ENCODE measurements at regions not wholly inside any gene's neighbourhood (a gene's known extent, or its start where the extent isn't known, plus 50 kb on each side); places are given as distances from the start of the nearest gene placed in this dataset.
"Not testable (repeated sequence)": the region's sequence is repeated elsewhere in the genome, so short reads cannot be mapped to it uniquely, and the experiment has no call there.

- Histone ChIP-seq H3K4me3 (ENCODE audit: low read depth in 1 of 2, low read length in 2 of 2) (no peak overlapping the region), H3K27ac (ENCODE audit: low read length) (no peak overlapping the region)
These were observed 366.4 kb downstream of the PAX1 start for GRCh38 chr20:22071841-22072240.

GRCh38 chr20:22070610-22071058 lies 365.2 kb downstream of the PAX1 start:
- Histone ChIP-seq H3K27me3 (ENCODE audit: low read depth, low read length) (no peaks in the 10 kb centered on the region), H3K4me3 (ENCODE audit: low read depth in 1 of 2, low read length in 2 of 2) (no peak overlapping the region), H3K36me3 (ENCODE audit: control insufficient read depth in 1 of 2, insufficient read depth in 2 of 2, low read length in 2 of 2) (no peaks in the 10 kb centered on the region), H3K27ac (ENCODE audit: low read length) (no peak overlapping the region), H3K4me1 (ENCODE audit: control insufficient read depth in 1 of 2, insufficient read depth in 2 of 2, low read length in 2 of 2) (no peaks in the 10 kb centered on the region), H3K9me3 (ENCODE audit: control insufficient read depth in 1 of 2, low read length in 2 of 2) (no peaks in the 10 kb centered on the region)

More at GRCh38 chr20:22071841-22072240, 366.4 kb downstream of the PAX1 start:
- no peaks in the 10 kb centered on the region for H3K4me1 ChIP-seq (ENCODE audit: control insufficient read depth in 1 of 2, insufficient read depth in 2 of 2, low read length in 2 of 2)
- no peaks in the 10 kb centered on the region for H3K36me3 ChIP-seq (ENCODE audit: control insufficient read depth in 1 of 2, insufficient read depth in 2 of 2, low read length in 2 of 2)
- no peaks in the 10 kb centered on the region for H3K9me3 ChIP-seq (ENCODE audit: control insufficient read depth in 1 of 2, low read length in 2 of 2)
- no peaks in the 10 kb centered on the region for H3K27me3 ChIP-seq (ENCODE audit: low read depth, low read length)

- no peaks in the 10 kb centered on the region for H3K4me1 ChIP-seq (ENCODE audit: control insufficient read depth in 1 of 2, insufficient read depth in 2 of 2, low read length in 2 of 2)
- H3K27ac ChIP-seq (ENCODE audit: low read length), result no peak overlapping the region
- H3K36me3 ChIP-seq (ENCODE audit: control insufficient read depth in 1 of 2, insufficient read depth in 2 of 2, low read length in 2 of 2), result no peaks in the 10 kb centered on the region
- H3K9me3 ChIP-seq (ENCODE audit: control insufficient read depth in 1 of 2, low read length in 2 of 2), result no peaks in the 10 kb centered on the region
- no peaks in the 10 kb centered on the region for H3K27me3 ChIP-seq (ENCODE audit: low read depth, low read length)
- no peak overlapping the region for H3K4me3 ChIP-seq (ENCODE audit: low read depth in 1 of 2, low read length in 2 of 2)
These were observed 358.3 kb downstream of the PAX1 start for GRCh38 chr20:22063753-22064152.

- H3K36me3 ChIP-seq (ENCODE audit: control insufficient read depth in 1 of 2, insufficient read depth in 2 of 2, low read length in 2 of 2), result no peaks in the 10 kb centered on the region
- no peaks in the 10 kb centered on the region for H3K4me1 ChIP-seq (ENCODE audit: control insufficient read depth in 1 of 2, insufficient read depth in 2 of 2, low read length in 2 of 2)
- H3K27ac ChIP-seq (ENCODE audit: low read length), result no peak overlapping the region
- H3K27me3 ChIP-seq (ENCODE audit: low read depth, low read length), result no peaks in the 10 kb centered on the region
- no peaks in the 10 kb centered on the region for H3K9me3 ChIP-seq (ENCODE audit: control insufficient read depth in 1 of 2, low read length in 2 of 2)
- no peak overlapping the region for H3K4me3 ChIP-seq (ENCODE audit: low read depth in 1 of 2, low read length in 2 of 2)
These were observed 357.4 kb downstream of the PAX1 start for GRCh38 chr20:22062874-22063273.

- H3K27ac ChIP-seq (ENCODE audit: low read length), result no peak overlapping the region
- no peaks in the 10 kb centered on the region for H3K9me3 ChIP-seq (ENCODE audit: control insufficient read depth in 1 of 2, low read length in 2 of 2)
- no peak overlapping the region for H3K4me3 ChIP-seq (ENCODE audit: low read depth in 1 of 2, low read length in 2 of 2)
- no peaks in the 10 kb centered on the region for H3K4me1 ChIP-seq (ENCODE audit: control insufficient read depth in 1 of 2, insufficient read depth in 2 of 2, low read length in 2 of 2)
- H3K36me3 ChIP-seq (ENCODE audit: control insufficient read depth in 1 of 2, insufficient read depth in 2 of 2, low read length in 2 of 2), result no peaks in the 10 kb centered on the region
- no peaks in the 10 kb centered on the region for H3K27me3 ChIP-seq (ENCODE audit: low read depth, low read length)
These were observed 355.1 kb downstream of the PAX1 start for GRCh38 chr20:22060610-22061009.

- Histone ChIP-seq H3K4me1 (ENCODE audit: control insufficient read depth in 1 of 2, insufficient read depth in 2 of 2, low read length in 2 of 2) (no peaks in the 10 kb centered on the region), H3K4me3 (ENCODE audit: low read depth in 1 of 2, low read length in 2 of 2) (no peak overlapping the region), H3K36me3 (ENCODE audit: control insufficient read depth in 1 of 2, insufficient read depth in 2 of 2, low read length in 2 of 2) (no peaks in the 10 kb centered on the region), H3K27ac (ENCODE audit: low read length) (no peak overlapping the region), H3K27me3 (ENCODE audit: low read depth, low read length) (no peaks in the 10 kb centered on the region), H3K9me3 (ENCODE audit: control insufficient read depth in 1 of 2, low read length in 2 of 2) (no peaks in the 10 kb centered on the region)
These were observed 353.3 kb downstream of the PAX1 start for GRCh38 chr20:22058746-22059145.

- H3K27ac ChIP-seq (ENCODE audit: low read length), result no peak overlapping the region
- H3K4me1 ChIP-seq (ENCODE audit: control insufficient read depth in 1 of 2, insufficient read depth in 2 of 2, low read length in 2 of 2), result no peaks in the 10 kb centered on the region
- no peaks in the 10 kb centered on the region for H3K27me3 ChIP-seq (ENCODE audit: low read depth, low read length)
- H3K4me3 ChIP-seq (ENCODE audit: low read depth in 1 of 2, low read length in 2 of 2), result no peak overlapping the region
- no peaks in the 10 kb centered on the region for H3K9me3 ChIP-seq (ENCODE audit: control insufficient read depth in 1 of 2, low read length in 2 of 2)
- H3K36me3 ChIP-seq (ENCODE audit: control insufficient read depth in 1 of 2, insufficient read depth in 2 of 2, low read length in 2 of 2), result no peaks in the 10 kb centered on the region
These were observed 350.5 kb downstream of the PAX1 start for GRCh38 chr20:22055981-22056380.

GRCh38 chr20:22052025-22052650 lies 346.7 kb downstream of the PAX1 start:
- Histone ChIP-seq H3K4me1 (ENCODE audit: control insufficient read depth in 1 of 2, insufficient read depth in 2 of 2, low read length in 2 of 2) (no peaks in the 10 kb centered on the region), H3K4me3 (ENCODE audit: low read depth in 1 of 2, low read length in 2 of 2) (no peak overlapping the region), H3K27ac (ENCODE audit: low read length) (no peak overlapping the region), H3K36me3 (ENCODE audit: control insufficient read depth in 1 of 2, insufficient read depth in 2 of 2, low read length in 2 of 2) (no peaks in the 10 kb centered on the region), H3K27me3 (ENCODE audit: low read depth, low read length) (no peaks in the 10 kb centered on the region), H3K9me3 (ENCODE audit: control insufficient read depth in 1 of 2, low read length in 2 of 2) (peaks cover 0 to 2% of the 10 kb centered on the region in 2 donors)

GRCh38 chr20:22045956-22046507 lies 340.6 kb downstream of the PAX1 start:
- not testable (repeated sequence) for H3K36me3 ChIP-seq (ENCODE audit: control insufficient read depth in 1 of 2, insufficient read depth in 2 of 2, low read length in 2 of 2); H3K4me1 ChIP-seq (ENCODE audit: control insufficient read depth in 1 of 2, insufficient read depth in 2 of 2, low read length in 2 of 2); H3K4me3 ChIP-seq (ENCODE audit: low read depth in 1 of 2, low read length in 2 of 2); H3K9me3 ChIP-seq (ENCODE audit: control insufficient read depth in 1 of 2, low read length in 2 of 2); H3K27me3 ChIP-seq (ENCODE audit: low read depth, low read length); H3K27ac ChIP-seq (ENCODE audit: low read length)

GRCh38 chr20:22027423-22027822 lies 322.0 kb downstream of the PAX1 start:
- H3K4me3 ChIP-seq (ENCODE audit: low read depth in 1 of 2, low read length in 2 of 2), result no peak overlapping the region
- H3K27ac ChIP-seq (ENCODE audit: low read length), result no peak overlapping the region
- peaks cover 0 to 5% of the 10 kb centered on the region in 2 donors for H3K9me3 ChIP-seq (ENCODE audit: control insufficient read depth in 1 of 2, low read length in 2 of 2)
- H3K27me3 ChIP-seq (ENCODE audit: low read depth, low read length), result no peaks in the 10 kb centered on the region
- no peaks in the 10 kb centered on the region for H3K4me1 ChIP-seq (ENCODE audit: control insufficient read depth in 1 of 2, insufficient read depth in 2 of 2, low read length in 2 of 2)
- H3K36me3 ChIP-seq (ENCODE audit: control insufficient read depth in 1 of 2, insufficient read depth in 2 of 2, low read length in 2 of 2), result no peaks in the 10 kb centered on the region

GRCh38 chr20:22020201-22020600 lies 314.7 kb downstream of the PAX1 start:
- Histone ChIP-seq H3K36me3 (ENCODE audit: control insufficient read depth in 1 of 2, insufficient read depth in 2 of 2, low read length in 2 of 2) (no peaks in the 10 kb centered on the region), H3K27me3 (ENCODE audit: low read depth, low read length) (no peaks in the 10 kb centered on the region), H3K9me3 (ENCODE audit: control insufficient read depth in 1 of 2, low read length in 2 of 2) (no peaks in the 10 kb centered on the region), H3K4me1 (ENCODE audit: control insufficient read depth in 1 of 2, insufficient read depth in 2 of 2, low read length in 2 of 2) (no peaks in the 10 kb centered on the region), H3K4me3 (ENCODE audit: low read depth in 1 of 2, low read length in 2 of 2) (no peak overlapping the region), H3K27ac (ENCODE audit: low read length) (no peak overlapping the region)

GRCh38 chr20:22008456-22008855 lies 303.0 kb downstream of the PAX1 start:
- no peaks in the 10 kb centered on the region for H3K27me3 ChIP-seq (ENCODE audit: low read depth, low read length)
- peaks cover 0 to 8% of the 10 kb centered on the region in 2 donors for H3K9me3 ChIP-seq (ENCODE audit: control insufficient read depth in 1 of 2, low read length in 2 of 2)
- H3K4me1 ChIP-seq (ENCODE audit: control insufficient read depth in 1 of 2, insufficient read depth in 2 of 2, low read length in 2 of 2), result no peaks in the 10 kb centered on the region
- H3K4me3 ChIP-seq (ENCODE audit: low read depth in 1 of 2, low read length in 2 of 2), result no peak overlapping the region
- H3K36me3 ChIP-seq (ENCODE audit: control insufficient read depth in 1 of 2, insufficient read depth in 2 of 2, low read length in 2 of 2), result no peaks in the 10 kb centered on the region
- H3K27ac ChIP-seq (ENCODE audit: low read length), result no peak overlapping the region
